NCI-H1417 treated with DMSO at 0.1 percent for 48 hours (cell line): ENCODE measurements at regions not wholly inside any gene's neighbourhood (a gene's known extent, or its start where the extent isn't known, plus 50 kb on each side); places are given as distances from the start of the nearest gene placed in this dataset.

Experiments
- DNase-seq: peaks from one replicate; lab custom pipeline; 2025; lab: John Stamatoyannopoulos, UW

DNA sequence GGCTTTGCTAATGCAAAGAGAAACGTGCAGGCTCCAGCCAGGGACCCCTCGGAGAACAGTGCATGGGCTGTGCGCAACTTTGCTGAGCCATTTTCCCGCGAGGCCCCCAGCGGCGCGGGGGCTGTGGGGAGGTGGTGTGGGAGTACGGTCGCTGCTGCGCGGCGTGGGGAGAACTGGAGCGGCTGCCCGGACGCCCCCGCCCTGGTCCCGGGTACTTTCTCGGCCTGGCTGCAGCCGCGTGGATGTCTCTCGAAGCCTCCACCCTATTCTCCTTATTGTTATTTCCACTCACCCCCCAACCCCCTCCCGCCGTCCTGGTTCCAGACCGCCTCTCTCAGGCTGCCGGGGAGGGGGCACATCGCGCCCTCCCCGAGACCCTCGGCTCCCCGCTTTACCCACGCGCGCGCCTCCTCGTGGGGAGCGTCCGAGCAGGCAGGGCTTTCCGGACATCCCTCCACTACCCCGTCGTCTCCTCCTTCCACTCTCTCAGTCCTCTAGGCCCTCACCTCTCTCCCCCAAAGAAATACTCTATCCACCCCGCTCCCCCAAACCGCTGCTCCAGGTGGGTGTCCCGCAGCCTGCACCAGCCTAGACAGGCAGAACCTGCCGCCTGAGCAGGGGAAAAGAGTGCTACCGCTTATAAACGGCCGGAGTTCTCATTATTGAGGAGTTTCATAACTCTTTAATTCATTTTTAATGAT, 68.6 kb upstream of the TBCA start:
- DNase-seq: no peak

- DNase-seq: no peak
Observed at GRCh38 chr5:77844373-77844622, 68.2 kb upstream of the TBCA start.

DNA sequence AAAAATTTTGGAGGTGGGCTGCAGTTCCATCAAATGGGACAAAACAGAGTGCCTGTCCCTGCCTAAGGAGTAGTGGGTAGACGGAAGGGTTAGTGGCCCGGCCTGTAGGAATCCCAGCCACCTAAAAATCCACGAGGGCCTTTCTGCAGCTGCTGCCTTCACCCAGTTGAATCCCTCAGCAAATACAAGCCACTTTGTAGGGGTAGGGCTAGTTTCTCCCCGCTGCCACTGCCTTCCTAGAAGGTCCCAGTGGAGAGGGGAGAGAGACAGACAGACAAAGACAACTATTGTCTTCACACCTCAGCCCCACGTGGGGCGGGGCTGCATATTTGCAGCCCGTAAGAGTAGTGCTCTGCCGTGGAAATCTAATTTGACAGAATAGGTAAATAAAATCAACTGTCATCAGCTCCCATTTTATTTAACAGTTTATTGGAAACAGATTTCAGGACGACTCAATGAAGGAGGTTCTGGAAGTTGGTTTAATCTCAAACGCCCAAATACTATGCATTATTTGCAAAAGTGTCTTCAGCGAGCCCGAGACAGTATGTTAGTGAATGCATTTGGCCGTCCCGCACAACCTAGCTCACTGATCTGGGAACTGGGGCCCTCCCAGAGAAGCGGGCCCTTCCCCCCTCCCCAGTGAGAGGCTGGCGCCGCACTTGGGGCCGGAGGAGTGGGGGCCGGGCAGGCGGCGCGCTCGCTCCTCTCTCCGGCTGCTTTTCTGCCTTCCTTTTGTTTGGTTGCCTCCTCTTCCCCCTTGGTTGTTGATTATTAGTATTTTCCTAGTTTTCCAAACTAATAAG, 67.6 kb upstream of the TBCA start:
- no peak for DNase-seq

DNA sequence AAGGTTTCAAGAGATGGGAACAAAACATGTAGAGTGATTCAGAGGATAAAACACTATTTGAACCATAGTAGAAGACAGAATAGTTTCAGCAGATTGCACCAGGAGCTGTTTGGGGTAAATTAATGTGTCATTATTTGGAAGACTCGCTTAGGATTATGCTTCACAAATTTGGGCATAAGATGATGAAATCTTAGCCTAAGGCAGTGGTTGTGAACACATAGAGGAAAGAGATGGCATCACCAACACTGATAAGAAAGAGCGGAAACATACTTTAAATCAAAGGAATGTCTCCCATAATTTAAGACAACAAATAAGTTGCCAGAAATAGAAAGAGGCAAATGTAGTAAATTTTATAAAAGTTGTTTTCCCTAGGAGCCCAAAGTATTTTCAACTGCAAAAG, 66.1 kb upstream of the TBCA start:
- no peak for DNase-seq

DNA sequence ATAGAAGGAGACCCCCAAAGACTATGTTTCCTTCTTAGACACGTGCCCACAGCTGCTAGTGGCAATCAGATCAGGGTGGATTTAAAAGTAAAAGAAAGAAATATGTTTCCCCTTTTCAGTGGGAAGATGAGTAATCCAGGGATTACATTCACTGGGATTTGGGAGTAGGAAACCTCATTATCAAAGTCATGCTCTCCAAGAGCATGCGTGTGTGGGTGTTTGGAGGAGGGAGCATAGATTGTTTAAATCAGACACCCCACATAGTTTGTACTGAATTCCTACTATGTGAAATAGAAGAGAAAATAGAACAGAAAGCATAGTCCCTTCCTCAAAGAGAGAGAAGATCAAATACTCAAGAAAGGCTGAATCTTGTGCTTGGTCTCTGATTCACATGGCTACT, 65.5 kb upstream of the TBCA start:
- no peak for DNase-seq

- DNase-seq: no peak
Observed at GRCh38 chr5:77840930-77841329, 64.8 kb upstream of the TBCA start.

- DNase-seq: no peak
Observed at GRCh38 chr5:77839691-77840090, 63.6 kb upstream of the TBCA start.

GRCh38 chr5:77832938-77833337, 56.8 kb upstream of the TBCA start:
- DNase-seq: no peak

DNA sequence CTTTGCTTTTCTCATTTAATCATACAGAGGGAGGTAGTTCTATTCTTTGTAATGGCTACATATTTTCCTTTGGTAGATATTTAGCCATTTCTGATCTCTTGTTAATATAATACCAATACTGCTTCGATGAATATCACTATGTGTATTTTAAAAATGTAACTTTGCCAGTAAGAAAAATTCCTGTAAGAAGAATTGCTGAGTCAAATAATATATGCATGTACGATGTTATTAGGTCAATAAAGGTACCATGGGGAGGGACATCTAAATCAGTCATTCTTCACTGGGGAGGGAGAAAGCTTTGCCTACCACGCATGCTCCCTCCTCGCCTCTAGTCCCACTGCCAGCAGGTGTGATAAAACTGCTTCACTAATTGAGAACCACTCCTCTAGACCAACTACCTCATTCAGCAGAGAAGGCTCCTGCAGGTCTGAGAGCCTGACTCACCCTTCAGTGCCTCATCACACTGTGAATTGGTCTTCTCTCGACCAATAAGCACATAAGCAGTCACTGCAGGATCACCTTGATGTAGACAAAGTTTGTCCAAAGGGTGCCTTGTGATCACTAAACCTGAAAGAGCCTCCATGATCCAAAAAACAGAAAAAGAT, 56.1 kb upstream of the TBCA start:
- no peak for DNase-seq

DNA sequence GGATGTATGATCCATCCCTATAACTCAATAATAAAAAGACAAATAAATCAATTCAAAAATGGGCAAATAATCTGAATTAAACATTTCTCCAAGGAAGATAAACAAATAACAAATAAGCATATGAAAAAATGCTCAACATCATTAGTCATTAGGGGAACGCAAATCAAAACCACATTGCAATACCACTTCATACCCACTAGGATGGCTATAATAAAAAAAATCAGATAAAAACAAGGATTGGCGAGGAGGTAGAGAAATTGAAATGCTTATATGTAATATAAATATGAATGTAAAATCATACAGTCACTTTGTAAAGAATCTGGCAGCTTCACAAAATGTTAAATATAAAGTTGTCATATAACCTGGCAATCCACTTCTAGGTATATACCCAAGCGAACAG, 52.3 kb upstream of the TBCA start:
- no peak for DNase-seq
